Breast epithelium (tissue), 4 donors: ENCODE measurements at regions not wholly inside any gene's neighbourhood (a gene's known extent, or its start where the extent isn't known, plus 50 kb on each side); places are given as distances from the start of the nearest gene placed in this dataset.
A peak's percentile ranks its signal among the peaks of the same experiment; 100 is the strongest.

Experiments
- DNase-seq, 2 donors: peaks; one replicate each; pipeline ENCODE4 v3.0.0-alpha.2; 2019; ENCODE audit warnings: low spot score in 2 of 2
- H3K27ac ChIP-seq, 2 donors: fragments of 200-600 bp; sonication (generic) in 1 of 2; one replicate each; pipeline ENCODE4 v1.5.1; 2016 to 2019; ENCODE audit warnings: mild to moderate bottlenecking in 1 of 2
- H3K27me3 ChIP-seq, 2 donors: fragments of 200-600 bp; sonication (generic) in 1 of 2; one replicate each; pipeline versions ENCODE4 v1.5.1 to v1.6.0; 2017 to 2019; ENCODE audit warnings: control low read depth in 1 of 2, mild to moderate bottlenecking in 1 of 2
- H3K36me3 ChIP-seq: fragments of 200-600 bp; one replicate; pipeline ENCODE4 v1.5.1; 2019
- H3K4me1 ChIP-seq, 2 donors: fragments of 200-600 bp; sonication (generic); one replicate each; pipeline ENCODE4 v1.5.1; 2016 to 2019; ENCODE audit warnings: control low read depth in 1 of 2
- H3K4me3 ChIP-seq, 3 donors: fragments of 200-600 bp; sonication (generic); 1 replicate in 2 of 3; 2 replicates in 1 of 3; pipeline ENCODE4 v1.5.1; 2016 to 2019; ENCODE audit warnings: mild to moderate bottlenecking in 3 of 3, moderate library complexity in 2 of 3
- H3K9me3 ChIP-seq, 2 donors: fragments of 200-600 bp; sonication (generic) in 1 of 2; one replicate each; pipeline ENCODE4 v1.5.1; 2016 to 2019; ENCODE audit warnings: control low read depth in 1 of 2
- CTCF ChIP-seq, 3 donors: fragments of 450-650 bp; IDR thresholded peaks; one replicate each; pipeline ENCODE4 v1.5.1; 2016 to 2017; ENCODE audit warnings: antibody characterized with exemption in 3 of 3, mild to moderate bottlenecking in 3 of 3, moderate library complexity in 3 of 3
- POLR2A ChIP-seq: fragments of 450-650 bp; IDR thresholded peaks from one replicate; pipeline ENCODE4 v1.6.1; 2016; ENCODE audit warnings: antibody characterized with exemption, mild to moderate bottlenecking, moderate library complexity
- POLR2AphosphoS5 ChIP-seq, 3 donors: sonication (generic); formaldehyde crosslinking; IDR thresholded peaks; one replicate each; pipeline ENCODE4 v1.6.1; 2017; ENCODE audit warnings: antibody characterized with exemption in 3 of 3
- intact Hi-C: fragments of 100-400 bp; cut with DNase I; formaldehyde crosslinking; loops from one replicate; pipeline ENCODE4 v1.15.1; 2023; ENCODE audit warnings: low total_unique reads

GRCh38 chr3:154977666-154978065 is 102.5 kb upstream of the MME start:
- H3K36me3 ChIP-seq = no peaks in the 10 kb centered on the region
- no peak overlapping the region for H3K27ac ChIP-seq
- TF ChIP-seq POLR2AphosphoS5 (IDR thresholded peaks at IDR 0.05) (no peak), POLR2A (no peak), CTCF (IDR thresholded peaks at IDR 0.05) (no peak)
- no peaks in the 10 kb centered on the region for H3K9me3 ChIP-seq
- H3K27me3 ChIP-seq = no peaks in the 10 kb centered on the region
- H3K4me1 ChIP-seq = no peaks in the 10 kb centered on the region
- DNase-seq = no peak
- intact Hi-C loops = no loop called here
- no peak overlapping the region for H3K4me3 ChIP-seq

GRCh38 chr3:154976072-154976983 is 103.8 kb upstream of the MME start:
- Histone ChIP-seq H3K27me3 (no peaks in the 10 kb centered on the region), H3K4me3 (no peak overlapping the region), H3K27ac (no peak overlapping the region), H3K9me3 (no peaks in the 10 kb centered on the region), H3K4me1 (peaks cover 0 to 2% of the 10 kb centered on the region in 2 donors), H3K36me3 (no peaks in the 10 kb centered on the region)
- intact Hi-C loops = no loop called here
- DNase-seq = no peak
- TF ChIP-seq CTCF (IDR thresholded peaks at IDR 0.05) (no peak), POLR2A (no peak)

- Histone ChIP-seq H3K27me3 (no peaks in the 10 kb centered on the region), H3K27ac (peak overlapping the region; percentile 67 to 81), H3K36me3 (no peaks in the 10 kb centered on the region), H3K4me1 (peaks cover 0 to 12% of the 10 kb centered on the region in 2 donors), H3K9me3 (no peaks in the 10 kb centered on the region), H3K4me3 (no peak overlapping the region)
- intact Hi-C loops = no loop called here
- TF ChIP-seq POLR2AphosphoS5 (IDR thresholded peaks at IDR 0.05) = no peak
- no peak for TF ChIP-seq POLR2A
- no peak for TF ChIP-seq CTCF (IDR thresholded peaks at IDR 0.05)
- no peak for DNase-seq
Observed at GRCh38 chr3:154973851-154974250, 106.3 kb upstream of the MME start.

- TF ChIP-seq POLR2A (no peak), POLR2AphosphoS5 (IDR thresholded peaks at IDR 0.05) (no peak), CTCF (IDR thresholded peaks at IDR 0.05) (no peak)
- H3K4me1 ChIP-seq = peaks cover 0 to 12% of the 10 kb centered on the region in 2 donors
- peak overlapping the region; percentile 67 to 81 for H3K27ac ChIP-seq
- intact Hi-C loops = no loop called here
- H3K27me3 ChIP-seq = no peaks in the 10 kb centered on the region
- no peak overlapping the region for H3K4me3 ChIP-seq
- H3K9me3 ChIP-seq = no peaks in the 10 kb centered on the region
- no peaks in the 10 kb centered on the region for H3K36me3 ChIP-seq
- DNase-seq = no peak
Observed at GRCh38 chr3:154972951-154973350, 107.2 kb upstream of the MME start.

- no peak for TF ChIP-seq POLR2AphosphoS5 (IDR thresholded peaks at IDR 0.05)
- TF ChIP-seq POLR2A = no peak
- no peak for TF ChIP-seq CTCF (IDR thresholded peaks at IDR 0.05)
- Histone ChIP-seq H3K9me3 (no peaks in the 10 kb centered on the region), H3K36me3 (no peaks in the 10 kb centered on the region), H3K27ac (peak overlapping the region; percentile 80 to 81), H3K4me1 (peaks cover 0 to 12% of the 10 kb centered on the region in 2 donors), H3K27me3 (no peaks in the 10 kb centered on the region), H3K4me3 (peak overlapping the region in 2 of 3 donors; percentile 2 to 41)
- DNase-seq = peak in 1 of 2 donors; percentile 71
- intact Hi-C loops = no loop called here
Observed at GRCh38 chr3:154971771-154972326, 108.3 kb upstream of the MME start.
